Gastroesophageal sphincter (tissue), 4 donors: ENCODE measurements at regions not wholly inside any gene's neighbourhood (a gene's known extent, or its start where the extent isn't known, plus 50 kb on each side); places are given as distances from the start of the nearest gene placed in this dataset.

Experiments used
- ATAC-seq: fragments of 150-250 bp; one replicate; pipeline ENCODE4 v1.9.1; 2016; ENCODE audit warnings: mild to moderate bottlenecking, moderate library complexity
- H3K27ac ChIP-seq, 4 donors: fragments of 200-600 bp; sonication (generic) in 3 of 4; 1 replicate in 3 of 4; 2 replicates in 1 of 4; pipeline ENCODE4 v1.5.1; 2016 to 2019
- H3K27me3 ChIP-seq: fragments of 200-600 bp; sonication (generic); one replicate; pipeline ENCODE4 v1.5.1; 2019
- H3K36me3 ChIP-seq, 2 donors: fragments of 200-600 bp; sonication (generic); one replicate each; pipeline ENCODE4 v1.5.1; 2019; ENCODE audit warnings: control low read depth in 1 of 2
- H3K4me1 ChIP-seq, 3 donors: fragments of 200-600 bp; sonication (generic); 1 replicate in 2 of 3; 2 replicates in 1 of 3; pipeline ENCODE4 v1.5.1; 2016 to 2019; ENCODE audit warnings: control low read depth in 2 of 3
- H3K4me3 ChIP-seq, 2 donors: fragments of 200-600 bp; sonication (generic); one replicate each; pipeline ENCODE4 v1.5.1; 2019; ENCODE audit warnings: mild to moderate bottlenecking in 1 of 2, moderate library complexity in 1 of 2
- H3K9me3 ChIP-seq, 3 donors: fragments of 200-600 bp; sonication (generic); one replicate each; pipeline ENCODE4 v1.5.1; 2017 to 2019; ENCODE audit warnings: control low read depth in 2 of 3
- CTCF ChIP-seq, 4 experiments: fragments of 200-600 bp in 2 of 4; fragments of 450-650 bp in 2 of 4; sonication (generic) in 1 of 4; IDR thresholded peaks; one replicate each; pipeline ENCODE4 v1.5.1; 2017 to 2019; ENCODE audit warnings: antibody characterized with exemption in 4 of 4, mild to moderate bottlenecking in 2 of 4, moderate library complexity in 2 of 4
- EP300 ChIP-seq: sonication (generic); formaldehyde crosslinking; IDR thresholded peaks from one replicate; pipeline ENCODE4 v1.6.1; 2017; ENCODE audit warnings: antibody characterized with exemption, mild to moderate bottlenecking
- POLR2A ChIP-seq, 2 donors: fragments of 450-650 bp; IDR thresholded peaks; one replicate each; pipeline ENCODE4 v1.6.1; 2017; ENCODE audit warnings: antibody characterized with exemption in 2 of 2, mild to moderate bottlenecking in 2 of 2, moderate library complexity in 1 of 2
- POLR2AphosphoS5 ChIP-seq: sonication (generic); formaldehyde crosslinking; IDR thresholded peaks from one replicate; pipeline ENCODE4 v1.6.1; 2017; ENCODE audit warnings: antibody characterized with exemption
- WGBS, 2 donors: methylation state at CpG; one replicate each; pipeline ENCODE4 v1.1.5; 2018; ENCODE audit warnings: low coverage in 1 of 2; 5-methylcytosine and 5-hydroxymethylcytosine counted together

- H3K36me3 ChIP-seq = no peaks in the 10 kb centered on the region
- 7 to 20% methylated on average over 1 to 2 of the region's 5 CpGs for WGBS, 2 donors
- no peak overlapping the region for H3K27ac ChIP-seq
- no peaks in the 10 kb centered on the region for H3K4me1 ChIP-seq
- no peak overlapping the region for H3K4me3 ChIP-seq
- no peak for TF ChIP-seq POLR2AphosphoS5
- TF ChIP-seq CTCF (IDR thresholded peaks at IDR 0.05) = no peak
- no peak for TF ChIP-seq POLR2A (IDR thresholded peaks at IDR 0.05)
- TF ChIP-seq EP300 = no peak
- ATAC-seq = peak; percentile 36
- H3K9me3 ChIP-seq = peaks cover 0 to 14% (median 2%) of the 10 kb centered on the region in 3 donors
- peaks cover 60% of the 10 kb centered on the region for H3K27me3 ChIP-seq
Observed at GRCh38 chr22:22410121-22410520, 98.4 kb downstream of the ZNF280B start.

- H3K27me3 ChIP-seq = peaks cover 63% of the 10 kb centered on the region
- H3K36me3 ChIP-seq = no peaks in the 10 kb centered on the region
- H3K4me1 ChIP-seq = no peaks in the 10 kb centered on the region
- peaks cover 0 to 14% (median 2%) of the 10 kb centered on the region in 3 donors for H3K9me3 ChIP-seq
- TF ChIP-seq POLR2AphosphoS5 (no peak), CTCF (IDR thresholded peaks at IDR 0.05) (no peak), EP300 (no peak), POLR2A (IDR thresholded peaks at IDR 0.05) (no peak)
- no peak overlapping the region for H3K27ac ChIP-seq
- 20 to 62% methylated on average over 1 to 3 of the region's 3 CpGs for WGBS, 2 donors
- ATAC-seq = no peak
- no peak overlapping the region for H3K4me3 ChIP-seq
Observed at GRCh38 chr22:22410677-22411076, 97.9 kb downstream of the ZNF280B start.

GRCh38 chr22:22414266-22414665 is 94.3 kb downstream of the ZNF280B start:
- WGBS, 2 donors = 28 to 67% methylated on average over 1 of the region's 1 CpG
- H3K9me3 ChIP-seq = peaks cover 0 to 14% (median 2%) of the 10 kb centered on the region in 3 donors
- no peaks in the 10 kb centered on the region for H3K36me3 ChIP-seq
- no peak overlapping the region for H3K4me3 ChIP-seq
- TF ChIP-seq CTCF (IDR thresholded peaks at IDR 0.05) (no peak), EP300 (no peak), POLR2AphosphoS5 (no peak), POLR2A (IDR thresholded peaks at IDR 0.05) (no peak)
- peaks cover 80% of the 10 kb centered on the region for H3K27me3 ChIP-seq
- no peak overlapping the region for H3K27ac ChIP-seq
- H3K4me1 ChIP-seq = no peaks in the 10 kb centered on the region
- ATAC-seq = no peak

GRCh38 chr22:22417495-22418162 is 90.9 kb downstream of the ZNF280B start:
- WGBS, 2 donors = 68 to 79% methylated on average over 8 to 9 of the region's 9 CpGs
- Histone ChIP-seq H3K27ac (no peak overlapping the region), H3K4me3 (no peak overlapping the region), H3K9me3 (peaks cover 0 to 10% (median 0%) of the 10 kb centered on the region in 3 donors), H3K27me3 (peaks cover 79% of the 10 kb centered on the region), H3K36me3 (no peaks in the 10 kb centered on the region), H3K4me1 (no peaks in the 10 kb centered on the region)
- ATAC-seq = no peak
- TF ChIP-seq POLR2AphosphoS5 (no peak), EP300 (no peak), CTCF (IDR thresholded peaks at IDR 0.05) (no peak), POLR2A (IDR thresholded peaks at IDR 0.05) (no peak)

- no peak for ATAC-seq
- no peaks in the 10 kb centered on the region for H3K36me3 ChIP-seq
- H3K27ac ChIP-seq = no peak overlapping the region
- TF ChIP-seq EP300 (no peak), POLR2A (IDR thresholded peaks at IDR 0.05) (no peak), CTCF (IDR thresholded peaks at IDR 0.05) (no peak), POLR2AphosphoS5 (no peak)
- 79 to 80% methylated on average over 2 of the region's 2 CpGs for WGBS, 2 donors
- no peaks in the 10 kb centered on the region for H3K4me1 ChIP-seq
- peaks cover 0 to 5% (median 0%) of the 10 kb centered on the region in 3 donors for H3K9me3 ChIP-seq
- H3K4me3 ChIP-seq = no peak overlapping the region
- peaks cover 79% of the 10 kb centered on the region for H3K27me3 ChIP-seq
Observed at GRCh38 chr22:22418163-22418549, 90.4 kb downstream of the ZNF280B start.
